Keratinocyte (primary cell): ENCODE measurements at regions not wholly inside any gene's neighbourhood (a gene's known extent, or its start where the extent isn't known, plus 50 kb on each side); places are given as distances from the start of the nearest gene placed in this dataset.

ENCODE experiments used
- CTCF ChIP-seq, 3 experiments: IDR thresholded peaks in 1 of 3; conservative IDR thresholded peaks in 1 of 3; optimal IDR thresholded peaks in 1 of 3; 2 replicates in 2 of 3; 3 replicates in 1 of 3; pipeline versions ENCODE3 to v1.5.1; 2011; ENCODE audit warnings: low read length in 3 of 3, mild to moderate bottlenecking in 3 of 3, moderate library complexity in 2 of 3, control low read depth in 1 of 3, inconsistent platforms in 1 of 3; ENCODE audit not compliant: insufficient read depth in 2 of 3; ENCODE audit errors: extremely low read depth in 1 of 3
- EZH2 ChIP-seq: IDR thresholded peaks from one replicate; pipeline ENCODE4 v1.6.1; 2012; ENCODE audit warnings: inconsistent platforms, mild to moderate bottlenecking, low read length, moderate library complexity

- TF ChIP-seq CTCF (optimal IDR thresholded peaks at IDR 0.05 in 1 of 3, IDR thresholded peaks at IDR 0.05 in 1 of 3, conservative IDR thresholded peaks at IDR 0.05 in 1 of 3; ENCODE audit: extremely low read depth in 1 of 3, insufficient read depth in 2 of 3, low read length in 3 of 3) (no peak), EZH2 (no peak)
These were observed 408.1 kb upstream of the ADGRL2 start for GRCh38 chr1:81392526-81393226.
